ENCODE measurements at regions not wholly inside any gene's neighbourhood (a gene's known extent, or its start where the extent isn't known, plus 50 kb on each side); places are given as distances from the start of the nearest gene placed in this dataset.

DNA sequence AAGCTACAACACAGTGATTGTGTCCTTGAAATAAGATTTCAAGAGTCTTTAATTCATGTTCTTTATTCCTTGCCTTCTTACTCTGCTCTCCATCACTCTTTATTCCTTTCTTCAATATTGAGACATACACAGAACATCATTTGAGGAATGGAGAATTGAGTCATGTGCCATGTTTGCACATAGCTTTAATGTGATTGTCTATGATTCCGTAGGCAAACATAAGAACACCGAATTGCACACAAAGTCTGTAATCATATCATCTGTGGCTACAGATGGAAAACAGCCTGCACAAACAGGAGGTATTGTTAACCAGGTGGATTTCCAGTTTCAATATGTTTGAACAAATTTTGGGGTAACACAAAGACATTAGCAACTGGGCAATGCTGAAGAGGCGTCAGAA is 571.6 kb upstream of the GJE1 start:
- TF ChIP-seq SUZ12 (IDR thresholded peaks at IDR 0.05; ENCODE audit: extremely low read depth, insufficient read depth, insufficient read length) (no peak), ZNF274 (IDR thresholded peaks at IDR 0.05; ENCODE audit: low read depth, low read length) (no peak), YY1 (IDR thresholded peaks at IDR 0.05; ENCODE audit: insufficient read depth, insufficient read length) (no peak)
- Histone ChIP-seq H3K9me3 (ENCODE audit: insufficient read depth, low read length) (no peaks in the 10 kb centered on the region), H3K9ac (ENCODE audit: insufficient read length, low read depth) (no peak overlapping the region), H3K27me3 (ENCODE audit: insufficient read depth, insufficient read length) (no peaks in the 10 kb centered on the region), H3K36me3 (ENCODE audit: insufficient read depth, insufficient read length, low read length) (no peaks in the 10 kb centered on the region), H3K4me1 (ENCODE audit: insufficient read depth, insufficient read length) (no peaks in the 10 kb centered on the region), H3K4me3 (ENCODE audit: insufficient read length, low read depth) (no peak overlapping the region)
- no peak for DNase-seq (ENCODE audit: low read depth, low spot score)

DNA sequence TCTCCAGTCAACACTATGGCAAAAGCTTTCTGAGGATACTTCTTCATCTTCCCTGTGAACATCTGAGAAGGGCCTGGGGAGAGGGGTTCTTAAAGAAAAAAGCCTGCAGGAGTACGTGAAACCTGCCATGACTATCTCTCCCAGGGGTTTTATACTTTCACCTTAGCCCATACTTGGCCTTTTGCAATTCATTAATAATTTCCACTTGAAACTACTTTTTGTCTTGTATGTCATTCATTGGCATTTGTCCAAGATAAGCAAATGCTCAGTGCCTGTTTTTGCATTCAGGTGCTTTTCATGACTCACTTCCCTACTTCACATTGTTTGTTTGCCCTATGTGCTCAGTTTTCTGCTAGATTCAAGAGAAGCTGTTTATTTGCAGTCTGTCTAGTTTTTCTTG is 580.3 kb upstream of the GJE1 start:
- DNase-seq (ENCODE audit: low read depth, low spot score) = no peak
- no peak for TF ChIP-seq ZNF274 (IDR thresholded peaks at IDR 0.05; ENCODE audit: low read depth, low read length)
- no peak for TF ChIP-seq SUZ12 (IDR thresholded peaks at IDR 0.05; ENCODE audit: extremely low read depth, insufficient read depth, insufficient read length)
- no peak for TF ChIP-seq YY1 (IDR thresholded peaks at IDR 0.05; ENCODE audit: insufficient read depth, insufficient read length)
- Histone ChIP-seq H3K9ac (ENCODE audit: insufficient read length, low read depth) (no peak overlapping the region), H3K36me3 (ENCODE audit: insufficient read depth, insufficient read length, low read length) (no peaks in the 10 kb centered on the region), H3K9me3 (ENCODE audit: insufficient read depth, low read length) (no peaks in the 10 kb centered on the region; the same call in 1 of the 2 replicates), H3K27me3 (ENCODE audit: insufficient read depth, insufficient read length) (no peaks in the 10 kb centered on the region), H3K4me1 (ENCODE audit: insufficient read depth, insufficient read length) (no peaks in the 10 kb centered on the region), H3K4me3 (ENCODE audit: insufficient read length, low read depth) (no peak overlapping the region)

DNA sequence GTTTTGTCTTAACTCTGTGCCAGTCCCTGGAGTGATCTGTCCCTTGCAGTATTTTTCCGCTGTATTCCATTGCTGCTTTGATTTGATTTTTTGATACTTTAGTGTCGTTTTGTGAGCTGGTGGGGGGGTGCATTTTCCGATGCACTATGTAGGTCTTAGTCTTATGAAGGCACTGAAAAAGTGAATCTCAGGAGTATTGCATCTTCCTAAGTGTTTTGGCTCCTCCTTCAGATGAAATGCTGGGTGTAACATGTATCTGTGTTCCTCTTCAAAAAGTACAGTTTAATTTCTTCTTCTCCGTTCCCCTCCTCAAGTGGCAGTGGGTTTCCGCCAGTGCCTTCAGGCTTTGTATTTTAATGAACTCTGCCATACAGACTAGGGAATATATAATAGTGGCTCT is 580.7 kb upstream of the GJE1 start:
- no peak overlapping the region for H3K4me3 ChIP-seq (ENCODE audit: insufficient read length, low read depth)
- TF ChIP-seq SUZ12 (IDR thresholded peaks at IDR 0.05; ENCODE audit: extremely low read depth, insufficient read depth, insufficient read length) (no peak), ZNF274 (IDR thresholded peaks at IDR 0.05; ENCODE audit: low read depth, low read length) (no peak), YY1 (IDR thresholded peaks at IDR 0.05; ENCODE audit: insufficient read depth, insufficient read length) (no peak)
- no peak for DNase-seq (ENCODE audit: low read depth, low spot score)
- no peaks in the 10 kb centered on the region for H3K27me3 ChIP-seq (ENCODE audit: insufficient read depth, insufficient read length)
- no peak overlapping the region for H3K9ac ChIP-seq (ENCODE audit: insufficient read length, low read depth)
- H3K36me3 ChIP-seq (ENCODE audit: insufficient read depth, insufficient read length, low read length) = no peaks in the 10 kb centered on the region
- no peaks in the 10 kb centered on the region; the same call in 1 of the 2 replicates for H3K9me3 ChIP-seq (ENCODE audit: insufficient read depth, low read length)
- no peaks in the 10 kb centered on the region for H3K4me1 ChIP-seq (ENCODE audit: insufficient read depth, insufficient read length)

DNA sequence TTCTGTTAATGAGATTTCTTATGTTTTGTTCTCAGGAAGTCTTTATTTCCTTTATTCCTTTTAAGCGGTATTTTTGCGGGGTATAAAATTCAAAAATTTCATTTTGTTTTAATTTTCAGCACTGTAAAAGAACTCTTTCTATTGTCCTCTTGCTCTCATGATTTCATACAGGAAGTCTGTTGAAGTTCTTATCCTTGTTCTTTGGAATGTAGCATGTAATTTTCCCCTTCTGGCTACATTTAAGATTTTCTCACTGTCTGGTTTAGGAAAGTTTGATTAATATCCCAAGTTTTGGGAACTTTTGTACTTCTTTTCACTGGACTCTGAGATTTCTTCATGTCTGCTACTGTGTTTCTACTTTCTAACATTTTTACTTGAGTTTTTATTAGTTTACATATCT is 581.4 kb upstream of the GJE1 start:
- H3K36me3 ChIP-seq (ENCODE audit: insufficient read depth, insufficient read length, low read length) = no peaks in the 10 kb centered on the region
- no peak overlapping the region for H3K9ac ChIP-seq (ENCODE audit: insufficient read length, low read depth)
- no peak for DNase-seq (ENCODE audit: low read depth, low spot score)
- H3K27me3 ChIP-seq (ENCODE audit: insufficient read depth, insufficient read length) = no peaks in the 10 kb centered on the region
- H3K9me3 ChIP-seq (ENCODE audit: insufficient read depth, low read length) = no peaks in the 10 kb centered on the region; the same call in 1 of the 2 replicates
- H3K4me1 ChIP-seq (ENCODE audit: insufficient read depth, insufficient read length) = no peaks in the 10 kb centered on the region
- no peak overlapping the region for H3K4me3 ChIP-seq (ENCODE audit: insufficient read length, low read depth)
- TF ChIP-seq SUZ12 (IDR thresholded peaks at IDR 0.05; ENCODE audit: extremely low read depth, insufficient read depth, insufficient read length) (no peak), ZNF274 (IDR thresholded peaks at IDR 0.05; ENCODE audit: low read depth, low read length) (no peak), YY1 (IDR thresholded peaks at IDR 0.05; ENCODE audit: insufficient read depth, insufficient read length) (no peak)

DNA sequence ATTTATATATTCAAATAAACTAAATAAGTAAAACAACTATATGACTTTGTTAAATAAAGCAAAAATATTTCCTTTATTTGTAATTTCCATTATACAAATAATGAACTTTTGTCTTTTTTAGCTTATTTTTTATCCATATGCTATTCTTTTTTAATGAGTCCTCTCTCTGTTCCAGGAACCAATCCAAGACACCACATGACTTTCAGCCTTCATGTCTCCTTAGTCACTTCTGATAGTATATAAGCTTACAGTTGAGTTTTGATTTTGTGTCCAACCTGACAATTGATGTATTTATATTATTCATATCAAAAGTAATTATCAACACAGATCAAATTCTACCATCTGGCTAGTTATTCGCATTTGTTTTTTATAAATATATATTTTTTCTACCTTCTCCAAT is 582.3 kb upstream of the GJE1 start:
- H3K9me3 ChIP-seq (ENCODE audit: insufficient read depth, low read length) = no peaks in the 10 kb centered on the region; the same call in 1 of the 2 replicates
- no peak for DNase-seq (ENCODE audit: low read depth, low spot score)
- H3K9ac ChIP-seq (ENCODE audit: insufficient read length, low read depth) = no peak overlapping the region
- H3K4me3 ChIP-seq (ENCODE audit: insufficient read length, low read depth) = no peak overlapping the region
- H3K4me1 ChIP-seq (ENCODE audit: insufficient read depth, insufficient read length) = no peaks in the 10 kb centered on the region
- no peaks in the 10 kb centered on the region for H3K27me3 ChIP-seq (ENCODE audit: insufficient read depth, insufficient read length)
- TF ChIP-seq ZNF274 (IDR thresholded peaks at IDR 0.05; ENCODE audit: low read depth, low read length) = no peak
- TF ChIP-seq SUZ12 (IDR thresholded peaks at IDR 0.05; ENCODE audit: extremely low read depth, insufficient read depth, insufficient read length) = no peak
- TF ChIP-seq YY1 (IDR thresholded peaks at IDR 0.05; ENCODE audit: insufficient read depth, insufficient read length) = no peak
- no peaks in the 10 kb centered on the region for H3K36me3 ChIP-seq (ENCODE audit: insufficient read depth, insufficient read length, low read length)

DNA sequence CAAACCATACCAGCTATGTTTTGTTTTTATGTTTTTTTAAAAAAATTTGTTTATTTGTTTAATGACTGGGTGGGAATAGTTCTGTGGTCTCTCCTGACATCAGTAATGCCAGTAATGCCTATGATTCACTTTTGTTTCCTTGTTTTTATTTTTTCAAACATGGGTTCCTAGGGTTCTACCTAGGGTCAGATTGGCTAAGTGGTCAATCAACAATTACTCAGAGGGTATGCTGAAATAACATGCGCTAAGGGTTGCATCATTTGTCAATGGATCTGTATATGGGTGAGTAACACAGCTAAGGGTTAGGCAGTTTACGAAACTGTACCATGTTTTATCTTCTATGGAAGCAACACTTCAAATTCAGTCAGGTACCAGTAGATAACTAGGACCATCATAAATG is 583.8 kb upstream of the GJE1 start:
- DNase-seq (ENCODE audit: low read depth, low spot score) = no peak
- H3K9ac ChIP-seq (ENCODE audit: insufficient read length, low read depth) = no peak overlapping the region
- no peaks in the 10 kb centered on the region for H3K27me3 ChIP-seq (ENCODE audit: insufficient read depth, insufficient read length)
- H3K4me1 ChIP-seq (ENCODE audit: insufficient read depth, insufficient read length) = no peaks in the 10 kb centered on the region
- H3K36me3 ChIP-seq (ENCODE audit: insufficient read depth, insufficient read length, low read length) = no peaks in the 10 kb centered on the region
- no peak overlapping the region for H3K4me3 ChIP-seq (ENCODE audit: insufficient read length, low read depth)
- no peaks in the 10 kb centered on the region; the same call in 1 of the 2 replicates for H3K9me3 ChIP-seq (ENCODE audit: insufficient read depth, low read length)
- no peak for TF ChIP-seq SUZ12 (IDR thresholded peaks at IDR 0.05; ENCODE audit: extremely low read depth, insufficient read depth, insufficient read length)
- TF ChIP-seq ZNF274 (IDR thresholded peaks at IDR 0.05; ENCODE audit: low read depth, low read length) = no peak
- no peak for TF ChIP-seq YY1 (IDR thresholded peaks at IDR 0.05; ENCODE audit: insufficient read depth, insufficient read length)

DNA sequence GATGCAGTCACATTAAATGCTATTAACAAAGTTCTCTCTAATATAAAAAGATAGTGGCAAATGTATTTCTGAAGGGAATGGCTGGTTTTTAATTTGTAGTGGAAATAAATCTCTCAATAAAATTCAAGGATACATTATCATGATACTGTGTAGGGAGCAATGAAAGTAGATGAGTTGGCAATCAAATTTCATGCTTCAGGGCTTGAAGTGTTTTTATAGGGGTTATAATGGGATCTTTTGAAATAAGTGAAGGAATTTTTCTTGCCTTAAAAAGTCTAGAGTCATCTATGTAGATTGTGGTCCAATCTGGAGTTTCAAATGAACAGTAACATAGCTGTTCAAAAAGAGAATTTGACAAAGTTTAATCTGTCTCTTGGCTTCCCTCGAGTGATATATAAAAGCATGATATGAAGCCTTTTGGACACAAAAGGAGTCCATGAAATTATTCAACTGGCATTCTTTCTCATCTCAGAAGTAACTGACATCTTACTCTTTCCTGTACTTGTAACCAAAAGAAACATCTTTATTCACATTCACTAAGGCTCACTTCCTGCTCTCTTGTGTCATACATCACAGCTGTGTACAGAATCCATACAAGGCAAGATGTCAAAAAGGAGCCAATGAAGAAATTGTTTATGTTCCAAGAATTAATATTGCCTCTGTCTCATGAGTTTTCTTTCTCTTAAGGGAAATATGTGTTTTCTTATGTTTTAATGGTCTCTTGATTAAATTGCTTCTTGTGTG is 591.0 kb upstream of the GJE1 start:
- Histone ChIP-seq H3K9me3 (ENCODE audit: insufficient read depth, low read length) (no peaks in the 10 kb centered on the region), H3K9ac (ENCODE audit: insufficient read length, low read depth) (no peak overlapping the region), H3K4me1 (ENCODE audit: insufficient read depth, insufficient read length) (no peaks in the 10 kb centered on the region), H3K36me3 (ENCODE audit: insufficient read depth, insufficient read length, low read length) (no peaks in the 10 kb centered on the region), H3K27me3 (ENCODE audit: insufficient read depth, insufficient read length) (no peaks in the 10 kb centered on the region), H3K4me3 (ENCODE audit: insufficient read length, low read depth) (no peak overlapping the region)
- no peak for DNase-seq (ENCODE audit: low read depth, low spot score)
- TF ChIP-seq ZNF274 (IDR thresholded peaks at IDR 0.05; ENCODE audit: low read depth, low read length) = no peak
- no peak for TF ChIP-seq SUZ12 (IDR thresholded peaks at IDR 0.05; ENCODE audit: extremely low read depth, insufficient read depth, insufficient read length)
- TF ChIP-seq YY1 (IDR thresholded peaks at IDR 0.05; ENCODE audit: insufficient read depth, insufficient read length) = no peak
